ENCODE measurements at regions not wholly inside any gene's neighbourhood (a gene's known extent, or its start where the extent isn't known, plus 50 kb on each side); places are given as distances from the start of the nearest gene placed in this dataset.

DNA sequence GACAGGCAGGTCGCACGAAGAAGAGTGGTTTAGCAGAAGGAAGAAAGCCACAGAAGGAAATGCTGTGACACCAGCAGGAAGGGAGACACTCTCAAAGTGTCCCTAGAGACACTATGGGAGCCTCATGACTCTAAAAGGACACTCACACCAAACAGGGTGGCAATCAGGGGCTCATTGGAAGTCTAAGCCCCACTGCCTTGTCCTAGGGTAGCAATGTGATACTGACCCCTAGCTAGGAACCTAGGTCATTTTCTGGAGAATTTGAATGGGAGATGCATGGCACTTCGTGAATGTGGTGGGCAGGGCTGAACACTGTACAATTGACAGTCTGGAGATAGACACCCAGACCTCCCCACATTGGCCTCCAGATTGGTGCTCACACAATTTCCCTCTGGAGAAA lies 385.0 kb downstream of the EIPR1 start:
- TF ChIP-seq, protein P1, sequence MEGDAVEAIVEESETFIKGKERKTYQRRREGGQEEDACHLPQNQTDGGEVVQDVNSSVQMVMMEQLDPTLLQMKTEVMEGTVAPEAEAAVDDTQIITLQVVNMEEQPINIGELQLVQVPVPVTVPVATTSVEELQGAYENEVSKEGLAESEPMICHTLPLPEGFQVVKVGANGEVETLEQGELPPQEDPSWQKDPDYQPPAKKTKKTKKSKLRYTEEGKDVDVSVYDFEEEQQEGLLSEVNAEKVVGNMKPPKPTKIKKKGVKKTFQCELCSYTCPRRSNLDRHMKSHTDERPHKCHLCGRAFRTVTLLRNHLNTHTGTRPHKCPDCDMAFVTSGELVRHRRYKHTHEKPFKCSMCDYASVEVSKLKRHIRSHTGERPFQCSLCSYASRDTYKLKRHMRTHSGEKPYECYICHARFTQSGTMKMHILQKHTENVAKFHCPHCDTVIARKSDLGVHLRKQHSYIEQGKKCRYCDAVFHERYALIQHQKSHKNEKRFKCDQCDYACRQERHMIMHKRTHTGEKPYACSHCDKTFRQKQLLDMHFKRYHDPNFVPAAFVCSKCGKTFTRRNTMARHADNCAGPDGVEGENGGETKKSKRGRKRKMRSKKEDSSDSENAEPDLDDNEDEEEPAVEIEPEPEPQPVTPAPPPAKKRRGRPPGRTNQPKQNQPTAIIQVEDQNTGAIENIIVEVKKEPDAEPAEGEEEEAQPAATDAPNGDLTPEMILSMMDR (IDR thresholded peaks at IDR 0.05): no peak
- TF ChIP-seq POLR2A (IDR thresholded peaks at IDR 0.05) (no peak), EP300 (IDR thresholded peaks at IDR 0.05) (no peak)
